ENCODE measurements at regions not wholly inside any gene's neighbourhood (a gene's known extent, or its start where the extent isn't known, plus 50 kb on each side); places are given as distances from the start of the nearest gene placed in this dataset.

DNA sequence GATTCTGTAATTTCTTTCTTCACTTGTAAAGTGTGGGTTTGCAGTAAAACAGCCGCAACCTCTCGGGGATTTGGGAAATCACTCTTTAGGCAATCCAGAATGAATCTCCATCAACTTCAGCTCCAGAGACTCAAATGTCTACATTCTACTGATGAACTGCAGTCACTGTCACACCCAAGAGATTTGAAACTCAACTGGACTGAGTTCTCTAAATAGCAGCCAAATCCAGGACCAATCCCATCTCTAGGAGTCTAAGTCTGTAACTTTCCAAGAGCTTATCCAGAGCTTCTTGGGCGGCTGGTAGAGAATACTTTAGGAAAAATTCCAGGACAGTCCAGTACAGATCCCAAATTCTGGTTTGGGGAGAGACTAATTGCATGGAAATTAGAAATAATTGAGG lies 62.9 kb downstream of the ADAMTS1 start:
- TF ChIP-seq, protein P1, sequence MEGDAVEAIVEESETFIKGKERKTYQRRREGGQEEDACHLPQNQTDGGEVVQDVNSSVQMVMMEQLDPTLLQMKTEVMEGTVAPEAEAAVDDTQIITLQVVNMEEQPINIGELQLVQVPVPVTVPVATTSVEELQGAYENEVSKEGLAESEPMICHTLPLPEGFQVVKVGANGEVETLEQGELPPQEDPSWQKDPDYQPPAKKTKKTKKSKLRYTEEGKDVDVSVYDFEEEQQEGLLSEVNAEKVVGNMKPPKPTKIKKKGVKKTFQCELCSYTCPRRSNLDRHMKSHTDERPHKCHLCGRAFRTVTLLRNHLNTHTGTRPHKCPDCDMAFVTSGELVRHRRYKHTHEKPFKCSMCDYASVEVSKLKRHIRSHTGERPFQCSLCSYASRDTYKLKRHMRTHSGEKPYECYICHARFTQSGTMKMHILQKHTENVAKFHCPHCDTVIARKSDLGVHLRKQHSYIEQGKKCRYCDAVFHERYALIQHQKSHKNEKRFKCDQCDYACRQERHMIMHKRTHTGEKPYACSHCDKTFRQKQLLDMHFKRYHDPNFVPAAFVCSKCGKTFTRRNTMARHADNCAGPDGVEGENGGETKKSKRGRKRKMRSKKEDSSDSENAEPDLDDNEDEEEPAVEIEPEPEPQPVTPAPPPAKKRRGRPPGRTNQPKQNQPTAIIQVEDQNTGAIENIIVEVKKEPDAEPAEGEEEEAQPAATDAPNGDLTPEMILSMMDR (IDR thresholded peaks at IDR 0.05; ENCODE audit: insufficient read depth in 1 of 2, low read depth in 1 of 2, low read length in 1 of 2, severe bottlenecking in 1 of 2, unreplicated experiment in 1 of 2): no peak
- Mint-ChIP-seq H3K36me3 (ENCODE audit: insufficient read depth, unreplicated experiment) (no peaks in the 10 kb centered on the region), H3K4me3 (ENCODE audit: unreplicated experiment) (no peak overlapping the region), H3K27me3 (ENCODE audit: insufficient read depth, unreplicated experiment) (no peaks in the 10 kb centered on the region), H3K4me1 (ENCODE audit: low read depth, unreplicated experiment) (no peaks in the 10 kb centered on the region), H3K27ac (ENCODE audit: unreplicated experiment) (no peak overlapping the region), H3K9me3 (ENCODE audit: unreplicated experiment) (peaks cover 8% of the 10 kb centered on the region)
- H3K4me3 ChIP-seq (ENCODE audit: low read depth, low read length): no peak overlapping the region
- no peaks in the 10 kb centered on the region for H3K27me3 ChIP-seq (replicated peaks; ENCODE audit: control insufficient read depth, insufficient read depth, low read length)
- BruUV-seq (replicated peaks): no TSS peak
- intact Hi-C loops (cut with micrococcal nuclease; ENCODE audit: unreplicated experiment): no loop called here
- H3K36me3 ChIP-seq (ENCODE audit: control insufficient read depth, insufficient read depth, low read length): no peaks in the 10 kb centered on the region
- no peak for DNase-seq
- POLR2A ChIA-PET: no interaction called here
- no peaks in the 10 kb centered on the region for H3K9me3 ChIP-seq
- H3K4me1 ChIP-seq: no peaks in the 10 kb centered on the region
- CTCF ChIA-PET: no interaction called here

DNA sequence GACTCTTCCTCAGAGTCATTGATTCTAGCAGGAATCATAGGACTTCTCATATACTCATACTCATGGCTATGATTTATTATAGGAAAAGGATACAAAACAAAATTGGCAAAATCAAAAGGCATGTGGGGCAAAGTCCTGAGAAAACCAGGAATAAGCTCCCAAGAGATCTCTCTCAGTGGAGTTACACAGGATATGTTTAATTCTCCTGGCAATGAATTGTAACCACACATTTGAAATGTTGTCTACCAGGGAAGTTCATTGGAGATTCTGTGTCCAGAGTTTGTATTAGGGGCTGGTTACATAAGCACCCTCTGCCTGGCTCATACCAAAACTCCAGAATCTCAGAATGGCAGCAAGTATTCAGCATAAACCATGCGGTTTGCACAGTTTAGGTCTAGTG lies 63.9 kb downstream of the ADAMTS1 start:
- no peak overlapping the region for H3K27ac Mint-ChIP-seq (ENCODE audit: unreplicated experiment)
- H3K4me1 Mint-ChIP-seq (ENCODE audit: low read depth, unreplicated experiment): peaks cover 3% of the 10 kb centered on the region
- no peak overlapping the region for H3K4me3 ChIP-seq (ENCODE audit: low read depth, low read length)
- no peaks in the 10 kb centered on the region for H3K36me3 Mint-ChIP-seq (ENCODE audit: insufficient read depth, unreplicated experiment)
- no TSS peak for BruUV-seq (replicated peaks)
- no peaks in the 10 kb centered on the region for H3K27me3 Mint-ChIP-seq (ENCODE audit: insufficient read depth, unreplicated experiment)
- no peak for DNase-seq
- peaks cover 8% of the 10 kb centered on the region for H3K9me3 Mint-ChIP-seq (ENCODE audit: unreplicated experiment)
- CTCF ChIA-PET: no interaction called here
- H3K4me1 ChIP-seq: peaks cover 6% of the 10 kb centered on the region; the same call in 1 of the 2 replicates
- no peaks in the 10 kb centered on the region for H3K36me3 ChIP-seq (ENCODE audit: control insufficient read depth, insufficient read depth, low read length)
- POLR2A ChIA-PET: no interaction called here
- H3K4me3 Mint-ChIP-seq (ENCODE audit: unreplicated experiment): no peak overlapping the region
- H3K27me3 ChIP-seq (replicated peaks; ENCODE audit: control insufficient read depth, insufficient read depth, low read length): no peaks in the 10 kb centered on the region
- intact Hi-C loops (cut with micrococcal nuclease; ENCODE audit: unreplicated experiment): no loop called here
- TF ChIP-seq, protein P1 (IDR thresholded peaks at IDR 0.05; ENCODE audit: insufficient read depth in 1 of 2, low read depth in 1 of 2, low read length in 1 of 2, severe bottlenecking in 1 of 2, unreplicated experiment in 1 of 2): no peak
- H3K9me3 ChIP-seq: no peaks in the 10 kb centered on the region

DNA sequence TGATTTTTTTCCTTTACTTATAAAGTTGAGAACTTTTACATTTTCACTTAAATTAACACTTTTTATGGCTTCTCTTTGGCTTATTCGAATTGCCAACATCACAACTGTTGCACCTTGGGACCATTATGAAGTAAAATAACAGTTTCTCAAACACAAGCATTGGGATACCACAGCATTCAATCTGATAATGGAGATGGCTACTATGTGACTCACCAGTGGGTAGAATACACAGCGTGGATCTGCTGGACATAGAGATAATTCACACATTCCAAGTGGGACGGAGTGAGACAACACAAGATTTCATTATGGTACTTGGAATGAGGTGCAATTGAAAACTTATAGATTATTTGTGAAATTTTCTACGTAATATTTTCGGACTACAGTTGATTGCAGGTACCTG lies 68.0 kb downstream of the ADAMTS1 start:
- DNase-seq: no peak
- intact Hi-C loops (cut with micrococcal nuclease; ENCODE audit: unreplicated experiment): no loop called here
- peaks cover 8% of the 10 kb centered on the region for H3K9me3 Mint-ChIP-seq (ENCODE audit: unreplicated experiment)
- H3K27me3 Mint-ChIP-seq (ENCODE audit: insufficient read depth, unreplicated experiment): no peaks in the 10 kb centered on the region
- BruUV-seq (replicated peaks): no TSS peak
- H3K27ac Mint-ChIP-seq (ENCODE audit: unreplicated experiment): no peak overlapping the region
- H3K4me1 ChIP-seq: peaks cover 8% of the 10 kb centered on the region; the same call in 1 of the 2 replicates
- H3K9me3 ChIP-seq: no peaks in the 10 kb centered on the region
- H3K4me3 Mint-ChIP-seq (ENCODE audit: unreplicated experiment): no peak overlapping the region
- TF ChIP-seq, protein P1 (IDR thresholded peaks at IDR 0.05; ENCODE audit: insufficient read depth in 1 of 2, low read depth in 1 of 2, low read length in 1 of 2, severe bottlenecking in 1 of 2, unreplicated experiment in 1 of 2): no peak
- ChIA-PET CTCF (no interaction called here), POLR2A (no interaction called here)
- no peaks in the 10 kb centered on the region for H3K36me3 ChIP-seq (ENCODE audit: control insufficient read depth, insufficient read depth, low read length)
- no peak overlapping the region for H3K4me3 ChIP-seq (ENCODE audit: low read depth, low read length)
- no peaks in the 10 kb centered on the region for H3K36me3 Mint-ChIP-seq (ENCODE audit: insufficient read depth, unreplicated experiment)
- no peaks in the 10 kb centered on the region for H3K27me3 ChIP-seq (replicated peaks; ENCODE audit: control insufficient read depth, insufficient read depth, low read length)
- peaks cover 15% of the 10 kb centered on the region for H3K4me1 Mint-ChIP-seq (ENCODE audit: low read depth, unreplicated experiment)
